GM18858 (cell line): ENCODE measurements at regions not wholly inside any gene's neighbourhood (a gene's known extent, or its start where the extent isn't known, plus 50 kb on each side); places are given as distances from the start of the nearest gene placed in this dataset.

ENCODE experiments used
- ATAC-seq: cut with Tn5 transposase; IDR thresholded peaks from one replicate; pipeline ENCODE4 v1.9.1; 2021; ENCODE audit not compliant: unreplicated experiment

GRCh38 chr1:58861506-58861905 lies 77.7 kb upstream of the JUN start:
- ATAC-seq, result no peak

- ATAC-seq, result no peak
These were observed 79.0 kb upstream of the JUN start for GRCh38 chr1:58862728-58863385.

GRCh38 chr1:58864654-58865053 lies 80.8 kb upstream of the JUN start:
- no peak for ATAC-seq

GRCh38 chr1:58866578-58866977 lies 82.7 kb upstream of the JUN start:
- ATAC-seq, result no peak

- ATAC-seq, result no peak
These were observed 85.9 kb upstream of the JUN start for GRCh38 chr1:58869638-58870297.

- no peak for ATAC-seq
These were observed 86.4 kb upstream of the JUN start for GRCh38 chr1:58870298-58870676.

DNA sequence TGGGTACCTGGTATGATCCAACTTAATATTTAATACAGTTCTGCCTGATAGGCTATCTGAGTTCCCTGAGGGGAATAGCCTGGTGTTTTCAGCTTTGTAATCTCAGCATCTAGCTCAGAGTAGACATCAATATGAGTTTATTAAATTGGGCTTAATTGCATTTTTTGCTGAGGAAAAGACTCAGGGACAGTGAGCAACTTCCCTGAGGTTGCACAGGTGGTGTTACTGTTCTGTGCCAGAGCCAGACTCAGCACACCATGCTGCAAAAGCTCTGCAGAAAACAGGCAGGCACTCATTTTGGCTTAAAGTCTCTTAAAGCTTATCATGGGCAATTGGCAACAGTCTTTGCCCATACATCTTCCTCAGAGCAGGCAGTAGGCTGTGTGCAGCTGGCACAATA lies 90.5 kb upstream of the JUN start:
- no peak for ATAC-seq

DNA sequence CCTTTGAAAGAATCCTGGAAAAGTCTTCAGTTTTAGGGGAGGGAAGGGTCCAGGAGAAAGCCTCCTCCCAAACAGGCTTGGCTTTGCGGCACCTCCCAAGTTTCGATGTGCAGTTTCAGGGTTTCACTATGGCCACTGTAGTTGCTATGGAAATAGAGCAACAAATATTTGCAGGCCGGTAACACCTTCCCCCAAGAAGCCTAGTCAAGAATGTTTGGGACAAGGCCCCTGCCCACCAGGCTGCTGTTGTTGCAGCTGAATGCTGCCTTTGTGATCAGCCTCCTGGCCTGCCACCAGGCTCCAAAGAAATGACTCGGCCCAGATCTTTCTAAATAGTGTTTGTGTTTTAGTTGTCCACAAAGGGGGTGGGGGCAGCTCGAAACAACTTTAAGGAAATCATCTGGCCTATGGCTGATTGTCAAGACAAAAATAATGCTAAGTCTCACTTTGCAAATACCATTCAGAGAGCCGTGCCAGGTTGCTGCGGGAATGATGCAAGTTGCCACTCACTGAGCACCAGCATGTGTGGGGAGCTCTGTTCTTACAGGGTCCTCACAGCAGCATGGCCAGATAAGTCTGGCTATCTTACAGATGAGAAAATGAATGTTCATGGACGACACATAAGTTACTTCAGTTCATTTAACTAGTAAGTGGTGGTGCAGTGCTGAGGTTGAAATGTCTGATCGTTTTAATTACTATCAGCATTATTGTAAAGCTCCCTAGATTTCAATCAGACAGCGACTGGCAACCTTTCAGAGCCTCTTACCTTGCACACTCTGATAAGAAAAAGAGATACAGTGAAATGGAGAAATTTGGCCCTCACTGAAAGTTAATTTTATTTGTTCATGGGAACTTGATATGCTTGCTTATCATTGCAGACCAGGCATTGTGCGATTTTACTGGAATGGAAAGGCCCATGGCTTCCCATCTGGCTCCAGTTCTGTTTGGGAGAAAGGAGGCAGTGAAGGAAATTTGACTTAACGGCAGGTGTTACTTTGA lies 91.2 kb upstream of the JUN start:
- ATAC-seq, result no peak

DNA sequence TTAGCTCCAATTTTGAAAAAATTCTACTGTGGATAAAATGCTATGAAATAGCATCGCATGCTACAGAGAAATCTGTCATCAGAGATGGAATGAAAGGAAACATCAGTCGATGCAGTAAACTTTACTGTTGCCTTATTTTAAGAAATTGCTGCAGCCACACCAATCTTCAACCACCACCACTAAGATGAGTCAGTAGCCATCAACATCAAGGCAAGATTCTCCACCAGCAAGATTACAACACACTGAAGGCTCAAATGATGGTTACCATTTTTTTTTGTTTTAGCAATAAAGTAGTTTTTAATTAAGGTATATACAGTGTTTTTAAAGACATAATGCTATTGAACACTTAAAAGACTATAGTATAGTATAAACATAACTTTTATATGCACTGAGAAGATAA lies 95.6 kb upstream of the JUN start:
- ATAC-seq, result no peak

GRCh38 chr1:58880592-58880991 lies 96.7 kb upstream of the JUN start:
- ATAC-seq, result no peak

- ATAC-seq, result no peak
These were observed 97.7 kb upstream of the JUN start for GRCh38 chr1:58881471-58881994.

DNA sequence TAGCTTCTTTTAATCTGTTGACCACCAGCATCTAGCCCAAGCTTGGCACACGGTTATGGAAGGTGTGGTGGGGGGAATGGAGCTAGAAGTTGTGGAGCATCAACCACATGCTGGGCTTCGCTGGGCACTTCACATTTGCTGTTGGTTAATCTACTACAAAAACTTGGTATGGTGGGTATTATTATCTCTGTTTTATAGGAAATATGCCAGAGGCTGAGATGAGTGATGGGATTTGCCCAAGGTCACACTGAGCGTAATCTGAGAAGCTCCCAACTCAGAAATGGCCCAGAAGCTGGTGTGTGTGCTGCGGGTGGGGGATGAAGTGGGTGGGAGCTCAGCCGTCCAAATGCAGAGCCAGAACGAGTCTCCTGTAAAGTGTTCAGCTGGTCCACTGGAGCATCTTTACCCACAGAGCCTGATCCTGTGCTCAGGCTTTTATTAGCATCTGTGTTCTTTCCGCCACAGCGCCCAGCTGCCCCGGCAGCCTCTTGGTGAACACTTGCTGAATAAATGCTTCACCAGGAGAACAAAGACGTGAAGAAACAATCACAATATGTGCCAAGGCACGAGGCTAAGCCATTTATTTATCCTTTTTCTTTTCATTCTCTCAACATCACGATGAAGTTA lies 98.6 kb upstream of the JUN start:
- ATAC-seq, result no peak

DNA sequence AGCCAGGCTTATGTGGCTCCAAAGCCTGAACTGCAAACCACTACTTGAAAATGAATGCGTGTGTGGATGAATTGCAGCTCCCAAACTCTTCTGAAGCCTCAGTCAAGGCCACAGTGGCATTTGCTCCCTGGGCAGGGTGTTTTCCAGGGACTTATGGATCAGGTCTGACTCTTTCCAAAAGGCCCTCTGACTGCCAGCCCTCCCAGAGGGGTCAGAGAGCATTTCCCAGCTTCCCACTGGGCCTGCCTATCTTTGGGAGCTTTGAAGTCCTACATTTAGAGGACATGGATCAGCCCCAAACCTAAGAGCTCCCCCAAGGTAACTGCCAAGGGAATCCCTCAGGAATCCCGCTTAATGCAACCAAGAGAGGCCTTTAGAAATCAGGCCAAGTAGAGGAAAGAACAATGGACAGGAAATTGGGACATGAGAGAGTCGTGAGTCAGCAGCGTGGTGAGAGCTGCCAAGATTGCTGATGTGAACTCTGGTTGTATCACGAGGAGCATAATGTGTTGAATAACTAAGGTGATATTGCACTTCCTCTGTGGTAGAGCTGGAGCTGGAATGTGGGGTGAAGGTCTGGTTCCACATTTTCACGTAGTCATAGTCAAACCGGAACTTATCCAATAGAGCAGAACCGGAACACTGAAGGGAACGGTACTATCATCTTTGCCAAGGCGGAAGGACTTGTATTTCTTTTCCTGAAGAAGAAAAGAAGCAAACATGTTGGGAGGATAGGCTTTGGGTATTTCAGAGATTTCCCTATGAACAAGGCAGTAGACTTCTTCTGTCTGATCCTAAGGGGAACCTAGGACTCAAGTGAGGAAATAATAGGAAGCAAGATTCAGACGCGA lies 99.4 kb upstream of the JUN start:
- no peak for ATAC-seq

DNA sequence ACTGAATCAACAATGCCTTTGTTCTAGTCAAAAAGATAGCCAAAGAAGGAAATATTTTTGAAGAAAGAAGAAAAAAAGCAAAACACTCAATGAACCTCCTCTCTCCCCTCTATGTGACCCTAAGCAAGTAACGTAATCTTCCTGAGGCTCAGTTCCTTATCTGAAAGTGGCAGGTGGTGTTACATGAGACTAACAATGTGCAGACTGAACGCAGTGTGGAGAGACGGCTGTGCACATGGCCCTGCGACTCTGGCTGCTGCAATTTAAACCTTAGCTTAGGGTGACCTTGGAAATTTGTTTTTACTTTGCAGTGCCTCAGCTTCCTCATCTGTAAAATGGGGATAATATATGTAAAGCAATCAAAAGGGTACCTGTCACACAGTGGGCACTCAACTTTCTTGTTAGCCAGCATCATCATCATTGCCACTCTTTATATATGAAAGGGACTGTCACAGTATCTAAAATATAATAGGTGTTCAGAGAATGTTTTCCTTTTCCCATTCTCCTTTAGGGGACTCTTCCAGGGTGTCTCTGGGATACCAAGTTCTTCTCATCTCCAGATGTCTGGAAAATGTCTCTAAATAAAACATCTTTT lies 100.1 kb upstream of the JUN start:
- ATAC-seq, result no peak

DNA sequence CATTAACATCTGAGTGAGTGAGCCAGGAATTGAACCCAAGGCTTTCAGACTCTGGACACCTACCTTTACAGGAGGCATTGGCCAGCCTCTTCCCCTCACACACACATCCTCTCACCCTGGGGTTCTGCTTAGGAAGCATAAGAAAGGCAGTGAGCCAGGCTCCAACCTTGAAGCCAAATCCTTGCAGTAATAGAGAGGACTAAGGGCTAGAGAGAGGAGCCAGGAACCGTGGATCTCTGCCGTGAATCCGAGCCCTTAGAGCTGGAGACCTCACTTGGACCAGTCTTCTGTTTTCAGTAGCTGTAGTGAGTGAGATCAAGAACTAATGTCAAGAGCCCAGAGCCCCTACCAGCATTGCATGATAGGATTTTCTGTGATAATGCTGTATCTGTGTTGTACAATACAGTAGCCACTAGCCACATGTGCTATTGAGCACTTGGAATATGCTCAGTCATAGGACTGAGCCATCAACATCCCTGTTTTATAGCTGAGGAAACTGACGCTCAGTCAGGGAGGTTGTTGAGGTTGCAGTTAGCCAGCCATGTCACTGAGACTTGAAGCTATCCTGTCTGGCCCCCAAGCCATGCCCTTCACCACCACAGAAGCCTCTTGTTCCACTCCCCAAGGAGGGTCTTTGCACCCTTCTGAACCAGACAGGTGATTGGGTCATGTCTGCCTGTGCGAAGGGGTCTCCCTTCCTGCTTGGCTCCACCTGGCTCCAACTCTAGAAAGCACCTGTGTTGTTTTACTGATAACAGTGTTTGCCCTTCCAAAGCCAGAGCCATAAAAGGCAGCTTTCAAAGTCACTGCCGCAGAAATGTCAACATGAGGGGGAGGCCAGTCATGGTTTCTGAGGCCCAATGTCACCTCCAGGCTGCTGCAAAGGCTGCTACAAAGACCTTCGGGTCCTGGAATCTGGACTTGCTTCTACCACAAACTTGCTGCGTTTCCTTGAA lies 101.1 kb upstream of the JUN start:
- no peak for ATAC-seq

DNA sequence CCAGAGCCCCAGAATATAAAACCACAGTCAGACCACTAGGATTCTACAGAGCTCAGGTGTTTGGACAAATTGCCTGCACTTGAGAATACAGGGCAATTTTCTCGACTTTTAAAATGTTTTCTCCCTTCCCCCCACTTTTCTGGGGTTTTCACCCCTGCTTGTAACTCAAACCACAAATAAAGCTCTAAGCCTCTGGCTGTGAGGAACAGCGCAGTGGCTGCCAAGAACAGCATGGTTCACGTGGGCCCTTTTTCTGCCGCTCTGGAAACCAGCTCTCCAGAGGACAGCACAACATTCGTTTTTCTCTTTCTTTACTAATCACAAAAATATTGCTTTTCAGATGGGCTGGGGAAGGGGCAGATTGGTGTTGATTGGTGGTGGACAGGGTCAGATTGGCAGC lies 102.2 kb upstream of the JUN start:
- no peak for ATAC-seq

DNA sequence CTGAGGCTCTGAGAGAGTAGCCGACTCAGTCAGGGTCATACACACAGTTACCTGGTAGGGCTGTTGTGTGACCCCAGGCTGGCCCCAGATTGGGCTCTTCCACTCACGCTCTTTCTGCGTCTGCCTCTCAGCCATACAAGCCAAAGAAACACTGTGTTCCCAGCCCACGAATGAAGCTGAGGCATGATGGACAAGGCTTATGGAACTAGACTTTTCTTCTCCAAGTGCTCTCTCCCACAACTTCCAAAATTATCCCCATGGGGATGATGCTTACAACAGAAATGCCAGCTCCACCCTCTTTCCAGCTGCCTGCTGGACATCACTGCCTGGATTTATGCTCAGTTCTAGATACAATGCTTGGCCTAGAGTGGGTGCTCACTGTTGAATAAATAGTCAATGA lies 102.8 kb upstream of the JUN start:
- no peak for ATAC-seq

- ATAC-seq, result no peak
These were observed 103.2 kb upstream of the JUN start for GRCh38 chr1:58887059-58887458.

DNA sequence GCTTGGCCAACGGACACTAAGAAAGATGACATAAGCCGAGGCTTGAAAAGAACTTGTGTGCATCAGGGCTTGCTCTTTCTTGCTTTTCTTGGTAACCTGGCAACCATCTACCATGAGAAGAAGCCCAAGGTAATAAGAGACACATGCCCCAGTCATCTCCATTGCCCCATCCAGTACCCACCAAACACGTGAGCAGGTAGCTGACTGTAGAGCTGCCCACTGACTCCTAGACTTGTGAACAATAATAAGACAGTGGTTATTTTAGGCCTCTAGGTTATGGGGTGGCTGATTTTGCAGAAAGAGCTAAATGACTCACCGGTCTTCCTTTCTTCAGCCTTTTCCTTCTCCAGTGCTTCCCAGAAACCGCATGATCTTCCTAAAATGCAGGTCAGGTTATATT lies 105.0 kb upstream of the JUN start:
- no peak for ATAC-seq
